AG10803 (cell line): ENCODE measurements at regions not wholly inside any gene's neighbourhood (a gene's known extent, or its start where the extent isn't known, plus 50 kb on each side); places are given as distances from the start of the nearest gene placed in this dataset.
"Not testable (repeated sequence)": the region's sequence is repeated elsewhere in the genome, so short reads cannot be mapped to it uniquely, and the experiment has no call there.

Source experiments
- DNase-seq: peaks from one replicate; pipeline ENCODE4 v3.0.0; 2010; ENCODE audit warnings: low read depth
- H3K4me3 ChIP-seq: 2 replicates; pipeline ENCODE4 v1.5.1; 2011; ENCODE audit warnings: mild to moderate bottlenecking, low read length, control low read depth
- TF ChIP-seq, protein P1 (sequence below): conservative IDR thresholded peaks from 2 replicates; pipeline ENCODE4 v1.5.1; 2011; ENCODE audit warnings: mild to moderate bottlenecking, low read length, control low read depth, inconsistent platforms

DNA sequence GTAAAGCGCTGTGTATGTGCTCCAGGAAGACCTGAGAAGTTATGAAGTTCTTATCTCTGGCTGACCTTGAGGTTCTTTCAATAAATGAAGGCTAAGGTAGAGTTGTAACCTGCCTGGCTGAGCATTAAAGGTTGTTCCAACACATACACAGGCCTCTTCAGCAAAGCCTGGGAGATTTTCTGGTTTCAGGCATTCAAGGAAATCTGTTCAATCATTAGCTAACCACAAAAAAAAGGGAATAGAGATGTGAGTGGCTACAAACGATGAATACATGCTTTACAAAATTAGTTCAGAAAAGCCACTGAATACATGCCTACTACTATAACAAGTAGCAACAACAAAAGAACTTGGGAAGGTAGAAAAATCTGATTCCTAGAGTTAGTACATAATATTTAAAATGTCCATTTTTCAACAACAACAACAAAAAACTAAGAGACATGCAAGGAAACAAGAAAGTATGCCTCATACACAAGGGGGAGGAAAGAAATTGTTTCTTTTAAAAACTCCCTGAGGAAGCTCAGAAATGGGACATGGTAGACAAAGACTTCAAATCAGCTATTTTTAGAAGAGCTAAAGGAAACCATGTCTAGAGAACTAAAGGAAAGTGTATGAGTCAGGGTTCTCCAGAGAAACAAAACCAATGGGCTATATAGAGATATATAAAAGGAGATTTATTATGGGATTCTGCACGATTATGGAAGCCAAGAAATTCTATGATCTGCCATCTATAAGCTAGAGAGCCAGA lies 191.5 kb upstream of the IPO5 start:
- no peak overlapping the region for H3K4me3 ChIP-seq
- TF ChIP-seq, protein P1, sequence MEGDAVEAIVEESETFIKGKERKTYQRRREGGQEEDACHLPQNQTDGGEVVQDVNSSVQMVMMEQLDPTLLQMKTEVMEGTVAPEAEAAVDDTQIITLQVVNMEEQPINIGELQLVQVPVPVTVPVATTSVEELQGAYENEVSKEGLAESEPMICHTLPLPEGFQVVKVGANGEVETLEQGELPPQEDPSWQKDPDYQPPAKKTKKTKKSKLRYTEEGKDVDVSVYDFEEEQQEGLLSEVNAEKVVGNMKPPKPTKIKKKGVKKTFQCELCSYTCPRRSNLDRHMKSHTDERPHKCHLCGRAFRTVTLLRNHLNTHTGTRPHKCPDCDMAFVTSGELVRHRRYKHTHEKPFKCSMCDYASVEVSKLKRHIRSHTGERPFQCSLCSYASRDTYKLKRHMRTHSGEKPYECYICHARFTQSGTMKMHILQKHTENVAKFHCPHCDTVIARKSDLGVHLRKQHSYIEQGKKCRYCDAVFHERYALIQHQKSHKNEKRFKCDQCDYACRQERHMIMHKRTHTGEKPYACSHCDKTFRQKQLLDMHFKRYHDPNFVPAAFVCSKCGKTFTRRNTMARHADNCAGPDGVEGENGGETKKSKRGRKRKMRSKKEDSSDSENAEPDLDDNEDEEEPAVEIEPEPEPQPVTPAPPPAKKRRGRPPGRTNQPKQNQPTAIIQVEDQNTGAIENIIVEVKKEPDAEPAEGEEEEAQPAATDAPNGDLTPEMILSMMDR, result no peak
- no peak for DNase-seq

DNA sequence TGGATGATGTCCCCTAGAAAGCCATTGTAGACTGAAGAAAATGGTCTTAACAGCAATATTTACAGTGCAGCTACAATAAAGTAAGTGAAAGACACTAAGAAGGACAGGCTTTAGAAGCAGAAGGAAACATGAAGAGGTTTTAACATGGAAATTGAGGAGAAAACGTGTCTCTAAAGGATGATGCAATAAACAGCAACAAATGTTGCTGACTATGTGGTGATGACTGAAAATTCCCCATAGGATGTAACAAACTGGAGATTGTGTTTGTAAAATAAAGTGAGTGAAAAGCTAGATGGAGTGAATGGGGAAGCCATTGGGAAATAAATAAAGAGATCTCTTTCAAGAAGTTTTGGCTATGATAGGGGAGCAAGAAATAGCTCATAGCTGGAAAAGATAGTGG lies 186.7 kb upstream of the IPO5 start:
- TF ChIP-seq, protein P1, result no peak
- DNase-seq, result no peak
- H3K4me3 ChIP-seq, result no peak overlapping the region

DNA sequence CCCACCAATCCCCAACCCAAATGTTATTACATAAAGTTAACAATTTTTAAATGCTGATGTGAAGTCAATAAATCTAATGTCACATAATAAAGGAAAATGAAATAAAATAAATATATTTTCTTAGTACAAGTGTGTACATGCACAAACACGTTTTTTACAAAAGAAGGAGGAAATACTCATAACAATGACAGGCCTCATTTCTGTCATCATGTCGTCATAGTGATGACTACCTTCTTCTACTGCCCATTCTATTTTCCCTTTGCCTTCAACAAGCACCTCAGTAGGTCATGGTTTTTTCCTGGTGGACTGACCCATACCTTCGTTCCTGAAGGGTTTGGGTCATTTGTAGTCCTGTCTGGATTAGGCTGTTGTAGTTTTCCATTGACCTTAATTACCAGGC lies 185.3 kb upstream of the IPO5 start:
- DNase-seq, result no peak
- no peak overlapping the region for H3K4me3 ChIP-seq
- TF ChIP-seq, protein P1, result no peak

DNA sequence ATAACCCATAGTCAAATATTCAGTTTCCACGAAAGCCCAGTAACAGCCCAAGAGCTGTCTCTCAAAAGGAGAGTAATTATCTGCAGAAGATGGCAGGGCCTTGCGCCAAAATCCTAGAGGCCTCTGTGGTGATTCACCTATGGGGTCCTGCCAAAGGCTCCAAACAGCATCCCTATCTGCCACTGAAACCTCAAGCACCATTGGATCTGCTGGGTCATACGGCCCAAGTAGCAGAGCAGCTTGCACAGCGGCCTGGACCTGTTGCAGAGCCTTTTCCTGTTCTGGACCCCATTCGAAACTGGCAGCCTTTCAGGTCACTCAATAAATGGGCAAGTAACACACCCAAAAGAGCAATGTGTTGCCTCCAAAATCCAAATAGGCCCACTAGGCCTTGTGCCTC lies 183.2 kb upstream of the IPO5 start:
- not testable (repeated sequence) for DNase-seq, H3K4me3 ChIP-seq

DNA sequence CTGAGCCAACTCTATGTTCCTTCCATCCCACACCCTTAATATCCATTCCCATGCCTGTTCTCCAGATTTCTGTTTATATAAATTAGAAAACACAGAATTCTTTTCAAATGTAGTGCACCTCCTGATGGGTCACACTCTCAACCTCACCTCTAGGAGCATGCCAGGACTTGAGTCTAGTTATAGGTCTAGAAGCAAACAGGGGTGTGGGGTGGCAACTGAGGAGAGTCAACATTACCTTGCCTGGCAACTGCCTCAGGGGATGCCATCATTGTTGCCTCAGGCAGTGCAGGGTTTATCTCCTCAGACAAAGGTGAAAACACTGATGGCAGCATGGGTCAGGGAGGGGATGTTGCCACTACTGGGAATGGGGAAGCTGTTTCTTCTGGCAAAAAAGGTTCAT lies 181.0 kb upstream of the IPO5 start:
- DNase-seq, result not testable (repeated sequence)

DNA sequence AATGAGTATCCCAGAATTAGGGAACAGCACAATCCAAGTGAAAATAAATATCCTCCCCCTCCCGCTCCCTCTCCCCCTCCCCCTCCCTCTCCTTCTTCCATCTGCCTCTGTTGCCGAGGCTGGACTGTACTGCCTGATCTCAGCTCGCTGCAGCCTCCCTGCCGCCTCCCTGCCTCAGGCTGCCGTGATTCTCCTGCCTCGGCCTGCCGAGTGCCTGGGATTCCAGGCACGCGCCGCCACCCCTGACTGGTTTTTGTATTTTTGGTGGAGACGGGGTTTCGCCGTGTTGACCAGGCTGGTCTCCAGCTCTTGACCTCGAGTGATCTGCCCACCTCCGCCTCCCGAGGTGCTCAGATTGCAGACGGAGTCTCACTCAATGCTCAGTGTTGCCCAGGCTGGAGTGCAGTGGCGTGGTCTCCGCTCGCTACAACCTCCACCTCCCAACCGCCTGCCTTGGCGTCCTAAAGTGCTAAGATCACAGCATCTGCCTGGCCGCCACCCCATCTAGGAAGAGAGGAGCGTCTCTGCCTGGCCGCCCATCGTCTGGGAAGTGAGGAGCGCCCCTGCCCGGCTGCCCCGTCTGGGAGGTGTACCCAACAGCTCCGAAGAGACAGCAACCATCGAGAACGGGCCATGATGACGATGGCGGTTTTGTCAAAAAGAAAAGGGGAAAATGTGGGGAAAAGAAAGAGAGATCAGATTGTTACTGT lies 178.9 kb upstream of the IPO5 start:
- DNase-seq, result not testable (repeated sequence)

More for the DNA sequence above, 181.0 kb upstream of the IPO5 start:
- H3K4me3 ChIP-seq, result not testable (repeated sequence)

DNA sequence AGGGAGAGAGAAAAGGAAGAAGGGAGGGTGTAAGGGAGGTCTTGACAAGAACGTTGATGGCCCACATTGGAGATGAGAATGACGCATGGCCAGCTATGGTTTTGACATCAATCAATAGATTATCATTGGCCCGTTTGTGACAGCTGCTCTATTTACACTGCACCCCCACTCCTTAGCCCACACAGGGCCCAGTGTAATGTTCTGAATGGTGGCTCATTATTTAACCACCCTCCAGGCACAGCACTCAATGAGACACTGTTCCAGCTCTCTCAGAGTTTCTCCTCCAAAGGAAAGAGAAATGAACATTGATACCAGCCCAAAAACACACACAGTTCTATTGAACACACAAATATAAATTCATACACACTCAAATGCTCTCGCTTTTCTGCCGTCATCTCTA lies 173.0 kb upstream of the IPO5 start:
- no peak for DNase-seq
- TF ChIP-seq, protein P1, result no peak
- H3K4me3 ChIP-seq, result no peak overlapping the region

More for the DNA sequence above, 178.9 kb upstream of the IPO5 start:
- not testable (repeated sequence) for H3K4me3 ChIP-seq

DNA sequence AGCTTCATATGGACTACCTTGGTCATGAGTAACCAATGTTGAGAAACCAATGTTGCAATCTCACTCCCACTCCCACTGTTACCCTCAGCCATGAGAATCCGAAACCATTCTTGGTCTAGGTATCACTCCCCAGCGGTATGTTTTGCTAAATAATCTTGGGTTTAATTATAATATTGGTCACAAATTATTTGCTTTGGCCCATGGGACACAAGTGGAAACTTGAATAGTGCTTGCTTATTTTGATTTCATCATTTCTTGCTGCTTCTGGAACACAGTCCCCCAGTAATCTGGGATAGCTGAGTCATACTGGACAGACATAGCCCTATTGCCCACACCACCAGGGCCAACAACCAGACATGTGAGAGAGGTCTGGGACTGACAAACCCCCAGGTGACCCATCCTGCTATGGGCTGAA lies 171.6 kb upstream of the IPO5 start:
- TF ChIP-seq, protein P1, result no peak
- DNase-seq, result no peak
- H3K4me3 ChIP-seq, result no peak overlapping the region

DNA sequence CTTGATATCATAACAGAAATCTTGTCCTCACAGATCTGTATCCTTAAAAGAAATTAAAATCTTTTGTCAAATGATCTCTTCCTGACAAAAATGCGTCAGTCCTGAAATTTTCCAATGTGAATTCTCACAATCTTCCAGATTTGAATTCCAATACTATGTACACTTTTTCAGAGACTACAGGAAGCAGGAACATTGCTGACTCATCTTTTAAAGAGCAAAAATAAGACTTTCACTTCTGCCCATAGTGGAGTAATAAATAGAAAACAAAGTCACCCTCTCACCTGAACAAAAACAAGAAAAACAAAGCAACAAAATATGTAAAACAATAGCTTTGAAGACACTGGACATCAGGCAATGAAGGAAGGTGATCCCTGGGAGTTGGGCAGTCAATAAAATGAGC lies 167.0 kb upstream of the IPO5 start:
- H3K4me3 ChIP-seq, result no peak overlapping the region
- TF ChIP-seq, protein P1, result no peak
- DNase-seq, result no peak
